GM12865 (cell line): ENCODE measurements at regions not wholly inside any gene's neighbourhood (a gene's known extent, or its start where the extent isn't known, plus 50 kb on each side); places are given as distances from the start of the nearest gene placed in this dataset.

Experiments
- DNase-seq: peaks from one replicate; pipeline ENCODE4 v3.0.0; 2010; ENCODE audit warnings: low read depth
- H3K4me3 ChIP-seq: 2 replicates; pipeline ENCODE4 v1.5.1; 2011; ENCODE audit warnings: mild to moderate bottlenecking, low read depth, low read length, control low read depth
- TF ChIP-seq, protein P1 (sequence below): IDR thresholded peaks from 2 replicates; pipeline ENCODE4 v1.5.1; 2011; ENCODE audit warnings: low read length, control low read depth, low read depth, inconsistent platforms; ENCODE audit not compliant: insufficient read depth; ENCODE audit errors: missing control alignments

DNA sequence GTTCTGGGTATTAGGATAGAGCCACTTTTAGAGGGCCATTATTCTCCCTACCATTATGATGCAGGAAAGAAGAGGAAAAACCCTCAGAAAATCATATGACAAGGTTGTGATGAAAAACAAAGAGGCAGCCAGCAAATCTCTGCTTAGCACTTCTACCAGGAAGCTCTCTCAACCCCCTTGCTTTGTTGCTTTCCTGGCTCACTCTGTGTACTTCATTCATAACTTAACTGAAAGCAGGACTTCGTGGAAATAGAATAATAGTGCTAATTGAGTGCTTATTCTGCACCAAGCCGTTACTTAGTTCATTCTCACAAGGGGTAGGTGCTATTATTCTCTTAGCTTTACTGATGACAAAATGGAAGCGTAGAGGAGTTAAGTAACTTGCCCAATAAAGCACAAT lies 354.1 kb downstream of the HRH4 start:
- TF ChIP-seq, protein P1, sequence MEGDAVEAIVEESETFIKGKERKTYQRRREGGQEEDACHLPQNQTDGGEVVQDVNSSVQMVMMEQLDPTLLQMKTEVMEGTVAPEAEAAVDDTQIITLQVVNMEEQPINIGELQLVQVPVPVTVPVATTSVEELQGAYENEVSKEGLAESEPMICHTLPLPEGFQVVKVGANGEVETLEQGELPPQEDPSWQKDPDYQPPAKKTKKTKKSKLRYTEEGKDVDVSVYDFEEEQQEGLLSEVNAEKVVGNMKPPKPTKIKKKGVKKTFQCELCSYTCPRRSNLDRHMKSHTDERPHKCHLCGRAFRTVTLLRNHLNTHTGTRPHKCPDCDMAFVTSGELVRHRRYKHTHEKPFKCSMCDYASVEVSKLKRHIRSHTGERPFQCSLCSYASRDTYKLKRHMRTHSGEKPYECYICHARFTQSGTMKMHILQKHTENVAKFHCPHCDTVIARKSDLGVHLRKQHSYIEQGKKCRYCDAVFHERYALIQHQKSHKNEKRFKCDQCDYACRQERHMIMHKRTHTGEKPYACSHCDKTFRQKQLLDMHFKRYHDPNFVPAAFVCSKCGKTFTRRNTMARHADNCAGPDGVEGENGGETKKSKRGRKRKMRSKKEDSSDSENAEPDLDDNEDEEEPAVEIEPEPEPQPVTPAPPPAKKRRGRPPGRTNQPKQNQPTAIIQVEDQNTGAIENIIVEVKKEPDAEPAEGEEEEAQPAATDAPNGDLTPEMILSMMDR, result no peak
- no peak for DNase-seq
- H3K4me3 ChIP-seq, result no peak overlapping the region

- H3K4me3 ChIP-seq, result no peak overlapping the region
- TF ChIP-seq, protein P1, result no peak
- DNase-seq, result no peak
These were observed 356.7 kb downstream of the HRH4 start for GRCh38 chr18:24817150-24817549.

GRCh38 chr18:24817587-24818371 lies 357.3 kb downstream of the HRH4 start:
- TF ChIP-seq, protein P1, result no peak
- DNase-seq, result no peak
- H3K4me3 ChIP-seq, result no peak overlapping the region

DNA sequence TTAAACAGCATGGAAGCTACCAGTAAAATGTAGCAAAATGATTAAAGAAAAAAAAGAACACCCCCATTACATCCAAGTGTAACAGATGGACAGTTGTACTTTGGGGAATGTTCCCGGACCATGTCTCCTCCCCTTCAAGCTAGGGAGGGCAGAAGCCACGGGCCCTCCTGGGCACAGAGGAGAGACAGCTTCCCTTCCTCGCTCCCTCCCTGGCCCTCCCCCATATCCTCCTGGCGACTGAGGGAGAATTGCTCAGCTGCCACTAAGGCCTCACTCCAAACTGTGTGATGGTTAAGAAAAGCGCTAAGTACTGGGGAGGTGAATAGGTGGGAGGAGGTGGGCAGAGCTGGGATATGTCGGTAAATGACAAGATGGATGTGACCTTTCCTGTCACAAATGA lies 358.0 kb downstream of the HRH4 start:
- TF ChIP-seq, protein P1, result no peak
- DNase-seq, result no peak
- no peak overlapping the region for H3K4me3 ChIP-seq

DNA sequence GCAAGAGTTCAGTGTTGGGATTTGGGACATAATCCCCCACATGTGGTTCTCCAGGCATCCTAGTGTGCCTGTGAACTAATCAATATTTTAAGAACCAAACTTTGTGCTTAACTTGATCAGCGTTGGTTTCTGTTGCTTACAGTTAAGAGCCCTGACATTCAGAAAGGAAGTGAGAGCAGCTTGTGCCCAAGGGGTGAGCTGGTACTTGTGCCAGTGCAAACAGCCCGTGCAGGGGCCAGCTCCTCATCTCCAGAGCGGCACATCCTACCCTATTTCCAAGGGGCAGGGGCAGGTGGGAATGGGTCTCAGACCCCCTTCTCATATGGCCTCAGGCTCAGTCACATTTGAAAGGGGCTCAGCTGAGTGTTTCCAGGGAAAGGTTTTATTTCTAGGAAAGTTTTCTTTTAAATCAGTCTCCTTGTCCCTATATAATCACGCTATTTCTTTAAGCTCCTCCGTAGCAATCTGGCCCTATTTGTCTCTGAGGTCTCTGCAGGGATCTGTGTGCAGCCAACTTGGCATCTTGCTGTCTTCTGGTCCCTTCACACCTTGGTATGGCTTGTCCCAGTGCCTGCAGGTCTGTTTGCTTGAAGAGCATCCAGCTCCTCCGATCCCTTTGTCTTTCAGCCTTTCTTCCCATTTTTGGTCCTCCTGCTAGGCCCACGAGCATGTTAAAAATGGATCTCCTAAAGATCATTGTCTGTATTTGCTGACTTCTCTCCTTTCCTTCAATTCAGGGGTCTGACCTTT lies 358.9 kb downstream of the HRH4 start:
- TF ChIP-seq, protein P1, result no peak
- no peak overlapping the region for H3K4me3 ChIP-seq
- DNase-seq, result no peak

DNA sequence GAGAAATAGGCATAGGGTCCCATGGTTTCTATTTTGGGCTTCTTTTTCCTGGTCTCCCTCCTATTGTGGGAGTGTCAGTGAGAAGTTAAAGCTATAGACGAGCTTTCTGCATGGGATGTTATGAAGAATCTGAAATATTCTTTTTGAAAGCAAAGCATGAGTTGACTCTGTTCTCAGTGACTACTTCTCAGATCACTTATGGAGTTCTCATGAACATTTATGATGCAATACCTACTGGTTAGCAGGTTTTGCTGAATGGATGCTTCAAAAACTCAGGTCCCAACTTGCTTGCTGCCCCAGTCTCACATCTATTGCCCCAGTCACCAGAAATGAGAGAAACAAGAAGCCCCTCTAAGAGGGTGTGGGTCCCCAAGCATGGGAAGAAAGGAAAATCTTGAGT lies 365.0 kb downstream of the HRH4 start:
- DNase-seq, result no peak
- TF ChIP-seq, protein P1, result no peak
- H3K4me3 ChIP-seq, result no peak overlapping the region
